Endothelial cell of umbilical vein (primary cell): ENCODE measurements at regions not wholly inside any gene's neighbourhood (a gene's known extent, or its start where the extent isn't known, plus 50 kb on each side); places are given as distances from the start of the nearest gene placed in this dataset.
A peak's percentile ranks its signal among the peaks of the same experiment; 100 is the strongest.

Experiments used
- BruUV-seq: library from RNA; stranded (reverse); fragments of 400-500 nt; replicated peaks from 2 replicates; lab custom pipeline; 2021; lab: Mats Ljungman, UMichigan
- CTCF ChIA-PET: fragments of 300-600, 350-600 bp; sonication (Branson Sonifier 250); formaldehyde crosslinking; loops from one replicate; lab custom pipeline; 2021; ENCODE audit warnings: antibody characterized with exemption, inconsistent platforms; lab: Charles Lee
- POLR2A ChIA-PET: fragments of 300-600, 350-600 bp; sonication (Branson Sonifier 250); formaldehyde crosslinking; loops from one replicate; lab custom pipeline; 2021; ENCODE audit warnings: antibody characterized with exemption, inconsistent platforms; lab: Charles Lee
- DNase-seq: peaks from one replicate; pipeline ENCODE4 v3.0.0-alpha.2; 2011; ENCODE audit warnings: low read depth, low spot score
- FAIRE-seq: peaks from 2 replicates; lab custom pipeline; 2011; peaks lifted over from hg19 to GRCh38; lab: Jason Lieb, UNC
- H2AFZ ChIP-seq: 2 replicates; pipeline ENCODE4 v1.6.0; 2012; ENCODE audit warnings: low read depth, low read length, control low read depth, inconsistent platforms
- H3K27ac ChIP-seq: 2 replicates; pipeline ENCODE4 v1.5.1; 2011; ENCODE audit warnings: low read depth, mild to moderate bottlenecking, control low read depth, low read length, moderate library complexity; ENCODE audit not compliant: insufficient read depth
- H3K27me3 ChIP-seq, 2 experiments: 2 replicates each; pipeline versions ENCODE4 v1.6.0 to v1.6.1; 2011; ENCODE audit warnings: low read length in 2 of 2, mixed read lengths in 1 of 2; ENCODE audit not compliant: control insufficient read depth in 2 of 2, insufficient read depth in 2 of 2
- H3K36me3 ChIP-seq, 2 experiments: 2 replicates in 1 of 2; 3 replicates in 1 of 2; pipeline ENCODE4 v1.5.1; 2011; ENCODE audit warnings: low read length in 2 of 2, mild to moderate bottlenecking in 1 of 2, moderate library complexity in 1 of 2; ENCODE audit not compliant: control insufficient read depth in 2 of 2, insufficient read depth in 2 of 2; ENCODE audit errors: extremely low read depth in 1 of 2
- H3K4me1 ChIP-seq: 3 replicates; pipeline ENCODE4 v1.5.1; 2011; ENCODE audit warnings: mild to moderate bottlenecking, low read length; ENCODE audit not compliant: control insufficient read depth, insufficient read depth; ENCODE audit errors: extremely low read depth
- H3K4me2 ChIP-seq: 2 replicates; pipeline ENCODE4 v1.6.1; 2011; ENCODE audit warnings: low read length, control low read depth, mixed read lengths; ENCODE audit not compliant: insufficient read depth
- H3K4me3 ChIP-seq, 3 experiments: fragments of 200-600 bp in 1 of 3; sonication (generic), shearing (Covaris generic) in 1 of 3; replicated peaks in 1 of 3; 2 replicates each; pipeline ENCODE4 v1.5.1; 2011 to 2016; ENCODE audit warnings: control low read depth in 3 of 3, low read length in 3 of 3, mild to moderate bottlenecking in 2 of 3, inconsistent platforms in 1 of 3, low read depth in 1 of 3, moderate library complexity in 1 of 3; ENCODE audit not compliant: insufficient read depth in 1 of 3
- H3K79me2 ChIP-seq: 2 replicates; pipeline ENCODE4 v1.6.0; 2012; ENCODE audit warnings: low read length, inconsistent platforms; ENCODE audit not compliant: control insufficient read depth, insufficient read depth
- H3K9ac ChIP-seq: replicated peaks from 2 replicates; pipeline ENCODE3; 2011; ENCODE audit warnings: low read length, control low read depth; ENCODE audit not compliant: insufficient read depth; ENCODE audit errors: extremely low read depth
- H3K9me1 ChIP-seq: replicated peaks from 3 replicates; pipeline ENCODE4 v1.6.0; 2011; ENCODE audit warnings: mild to moderate bottlenecking, low read length; ENCODE audit not compliant: control insufficient read depth, insufficient read depth; ENCODE audit errors: extremely low read depth
- H3K9me3 ChIP-seq: replicated peaks from 2 replicates; pipeline ENCODE4 v1.5.1; 2012; ENCODE audit warnings: low read length, inconsistent platforms; ENCODE audit not compliant: control insufficient read depth, insufficient read depth
- H4K20me1 ChIP-seq: replicated peaks from 2 replicates; pipeline ENCODE3; 2011; ENCODE audit warnings: mild to moderate bottlenecking, low read length; ENCODE audit not compliant: control insufficient read depth, insufficient read depth; ENCODE audit errors: extremely low read depth
- CTCF ChIP-seq, 2 donors: IDR thresholded peaks; 1 replicate in 1 of 2; 2 replicates in 1 of 2; pipeline ENCODE4 v1.5.1; 2011; ENCODE audit warnings: low read length in 2 of 2, mild to moderate bottlenecking in 2 of 2, moderate library complexity in 2 of 2, control low read depth in 1 of 2, inconsistent platforms in 1 of 2, low read depth in 1 of 2; ENCODE audit not compliant: insufficient read depth in 1 of 2; ENCODE audit errors: extremely low read depth in 1 of 2
- EZH2 ChIP-seq: IDR thresholded peaks from 2 replicates; pipeline ENCODE4 v1.6.1; 2012; ENCODE audit warnings: borderline replicate concordance, low read depth, mild to moderate bottlenecking, moderate library complexity, low read length, inconsistent platforms; ENCODE audit not compliant: severe bottlenecking
- FOS ChIP-seq: IDR thresholded peaks from 2 replicates; pipeline ENCODE4 v1.6.1; 2011; ENCODE audit warnings: mild to moderate bottlenecking, low read length, moderate library complexity, borderline replicate concordance; ENCODE audit not compliant: insufficient read depth
- GATA2 ChIP-seq: IDR thresholded peaks from 2 replicates; pipeline ENCODE4 v1.7.0; 2011; ENCODE audit warnings: low read depth, mild to moderate bottlenecking, moderate library complexity, mixed read lengths, low read length; ENCODE audit not compliant: insufficient read length, insufficient read depth
- MYC ChIP-seq: IDR thresholded peaks from one replicate; pipeline ENCODE4 v1.6.1; 2011; ENCODE audit warnings: mild to moderate bottlenecking, low read depth, low read length
- POLR2A ChIP-seq: IDR thresholded peaks from 2 replicates; pipeline ENCODE4 v1.6.1; 2012; ENCODE audit warnings: low read depth, mild to moderate bottlenecking, control low read depth, low read length
- POLR2AphosphoS5 ChIP-seq: IDR thresholded peaks from 2 replicates; pipeline ENCODE4 v1.6.1; 2012; ENCODE audit warnings: low read depth, mild to moderate bottlenecking, control low read depth, low read length, moderate library complexity; ENCODE audit not compliant: insufficient read depth
- dilution Hi-C: fragments of 300-500 bp; cut with MboI; formaldehyde crosslinking; loops from one replicate; pipeline ENCODE4 v1.15.0; 2019; ENCODE audit warnings: low sequenced_read_pairs; ENCODE audit not compliant: extremely low pct_ligation_motif_present
- intact Hi-C: fragments of 100-400 bp; cut with micrococcal nuclease; formaldehyde crosslinking; loops from one replicate; pipeline ENCODE4 v1.10.0; 2022
- TF ChIP-seq, protein P1 (sequence below): IDR thresholded peaks from 2 replicates; pipeline ENCODE4 v1.6.1; 2011; ENCODE audit not compliant: insufficient read depth, insufficient read length

DNA sequence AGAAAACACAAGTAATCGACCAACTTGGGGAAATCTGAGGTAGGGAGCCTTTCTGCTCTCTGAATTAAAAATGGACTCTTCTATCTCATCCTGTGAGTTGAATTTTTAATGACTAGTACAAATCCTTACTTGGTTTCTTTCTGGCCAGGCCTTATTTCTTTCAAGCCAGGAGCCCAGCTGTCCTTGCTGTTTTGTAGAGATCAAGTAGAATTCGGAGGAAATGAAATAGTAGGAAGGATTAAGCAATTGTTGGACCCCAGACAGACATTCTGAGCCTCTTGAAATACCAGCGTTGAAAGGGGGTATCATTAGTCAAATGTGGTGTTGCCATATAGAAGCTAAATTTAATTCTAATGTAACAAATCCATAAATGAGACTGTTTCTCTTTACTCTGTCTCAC is 53.7 kb upstream of the SMIM15 start:
- ChIA-PET POLR2A (no interaction called here), CTCF (interaction anchor here (1.2 kb wide), 1 partner anchor 13 kb away, joined by 4 read pairs; no protein-coding TSS in a partner anchor)
- H3K4me1 ChIP-seq, result no peaks in the 10 kb centered on the region
- H3K9ac ChIP-seq, result no peak overlapping the region
- BruUV-seq, result no TSS peak
- H3K27ac ChIP-seq, result no peak overlapping the region
- no peak overlapping the region for H3K4me3 ChIP-seq
- dilution Hi-C loops, result no loop called here
- H3K36me3 ChIP-seq, result no peaks in the 10 kb centered on the region
- peaks cover 12 to 35% of the 10 kb centered on the region in 2 experiments for H3K27me3 ChIP-seq
- no peaks in the 10 kb centered on the region for H3K9me1 ChIP-seq
- H3K79me2 ChIP-seq, result no peaks in the 10 kb centered on the region
- H2AFZ ChIP-seq, result no peak overlapping the region
- H3K9me3 ChIP-seq, result no peaks in the 10 kb centered on the region
- H4K20me1 ChIP-seq, result no peaks in the 10 kb centered on the region
- TF ChIP-seq EZH2 (no peak), POLR2A (no peak), CTCF (IDR thresholded peaks at IDR 0.05; ENCODE audit: extremely low read depth in 1 of 2, insufficient read depth in 1 of 2, low read depth in 1 of 2, low read length in 2 of 2) (no peak)
- no peak for DNase-seq
- FAIRE-seq, result no peak
- intact Hi-C loops, result no loop called here
- no peak overlapping the region for H3K4me2 ChIP-seq

- DNase-seq (no peak), FAIRE-seq (peak; percentile 66)
- BruUV-seq, result no TSS peak
- H3K4me2 ChIP-seq, result no peak overlapping the region
- H2AFZ ChIP-seq, result no peak overlapping the region
- ChIA-PET CTCF (interaction anchor here (1.0 to 1.2 kb wide), 2 partner anchors 12 to 114 kb away, joined by 3 to 4 read pairs; no protein-coding TSS in a partner anchor), POLR2A (no interaction called here)
- no peaks in the 10 kb centered on the region for H3K4me1 ChIP-seq
- no peak overlapping the region for H3K4me3 ChIP-seq
- H3K9me1 ChIP-seq, result no peaks in the 10 kb centered on the region
- peaks cover 12 to 34% of the 10 kb centered on the region in 2 experiments for H3K27me3 ChIP-seq
- H3K27ac ChIP-seq, result no peak overlapping the region
- no peaks in the 10 kb centered on the region for H3K9me3 ChIP-seq
- intact Hi-C loops, result no loop called here
- dilution Hi-C loops, result no loop called here
- no peaks in the 10 kb centered on the region for H3K79me2 ChIP-seq
- H4K20me1 ChIP-seq, result no peaks in the 10 kb centered on the region
- no peak overlapping the region for H3K9ac ChIP-seq
- no peak for TF ChIP-seq EZH2
- TF ChIP-seq POLR2AphosphoS5, result no peak
- TF ChIP-seq GATA2, result no peak
- no peak for TF ChIP-seq CTCF (IDR thresholded peaks at IDR 0.05; ENCODE audit: extremely low read depth in 1 of 2, insufficient read depth in 1 of 2, low read depth in 1 of 2, low read length in 2 of 2)
- TF ChIP-seq FOS, result no peak
- TF ChIP-seq, protein P1, sequence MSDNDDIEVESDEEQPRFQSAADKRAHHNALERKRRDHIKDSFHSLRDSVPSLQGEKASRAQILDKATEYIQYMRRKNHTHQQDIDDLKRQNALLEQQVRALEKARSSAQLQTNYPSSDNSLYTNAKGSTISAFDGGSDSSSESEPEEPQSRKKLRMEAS, result no peak
- TF ChIP-seq MYC, result no peak
- no peaks in the 10 kb centered on the region for H3K36me3 ChIP-seq
Measured at GRCh38 chr5:61216741-61217140, 54.5 kb upstream of the SMIM15 start.
